Activated T-cell treated with anti-CD3 and anti-CD28 coated beads, Interleukin-2, amount 50 U/mL, for 4 hours (primary cell): ENCODE measurements at regions not wholly inside any gene's neighbourhood (a gene's known extent, or its start where the extent isn't known, plus 50 kb on each side); places are given as distances from the start of the nearest gene placed in this dataset.
A peak's percentile ranks its signal among the peaks of the same experiment; 100 is the strongest.

Source experiments
- ATAC-seq, 2 donors: fragments of 200-7000 bp; cut with Tn5 transposase; one replicate each; pipeline ENCODE4 v1.10.0; 2021
- DNase-seq: peaks from one replicate; pipeline ENCODE4 v3.0.0-alpha.2; 2020
- H3K27me3 Mint-ChIP-seq: one replicate; pipeline ENCODE4 v1.8.0; 2021; ENCODE audit warnings: low read depth, mixed read lengths
- H3K36me3 Mint-ChIP-seq: one replicate; pipeline ENCODE4 v1.8.0; 2022; ENCODE audit warnings: mixed read lengths; ENCODE audit not compliant: insufficient read depth
- H3K4me1 Mint-ChIP-seq: one replicate; pipeline ENCODE4 v1.8.0; 2021; ENCODE audit warnings: low read depth, mixed read lengths
- H3K4me3 Mint-ChIP-seq: one replicate; pipeline ENCODE4 v1.8.0; 2021; ENCODE audit warnings: mild to moderate bottlenecking, moderate library complexity, mixed read lengths
- H3K9me3 Mint-ChIP-seq: one replicate; pipeline ENCODE4 v1.8.0; 2021; ENCODE audit warnings: mixed read lengths

DNA sequence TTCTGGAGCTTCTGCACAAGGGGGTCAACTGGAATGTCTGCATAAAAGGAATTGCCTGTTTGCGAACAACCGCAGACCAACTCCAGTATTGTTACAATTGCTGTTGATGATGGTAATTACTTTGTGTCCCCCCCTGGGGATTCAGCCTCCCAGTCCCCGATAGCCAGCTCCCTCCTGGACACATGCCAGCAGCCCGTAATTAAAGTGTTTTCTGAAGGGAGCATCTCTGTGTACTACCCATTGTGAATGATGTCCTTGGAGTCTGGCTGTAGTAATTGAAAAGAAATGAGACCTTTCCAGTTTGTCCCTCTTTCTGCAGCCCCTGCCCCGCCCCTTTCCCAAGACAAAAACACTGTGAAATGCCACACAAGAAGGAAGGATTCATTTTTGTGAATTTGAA is 377.1 kb upstream of the LCORL start:
- no peaks in the 10 kb centered on the region for H3K9me3 Mint-ChIP-seq
- no peaks in the 10 kb centered on the region for H3K4me1 Mint-ChIP-seq
- no peaks in the 10 kb centered on the region for H3K36me3 Mint-ChIP-seq
- no peak overlapping the region for H3K4me3 Mint-ChIP-seq
- DNase-seq: no peak
- peaks cover 6% of the 10 kb centered on the region for H3K27me3 Mint-ChIP-seq
- ATAC-seq: no peak

- Mint-ChIP-seq H3K9me3 (no peaks in the 10 kb centered on the region), H3K36me3 (no peaks in the 10 kb centered on the region), H3K4me3 (no peak overlapping the region), H3K27me3 (peaks cover 6% of the 10 kb centered on the region), H3K4me1 (no peaks in the 10 kb centered on the region)
- ATAC-seq (no peak), DNase-seq (no peak)
Observed at GRCh38 chr4:18397681-18398390, 376.3 kb upstream of the LCORL start.

DNA sequence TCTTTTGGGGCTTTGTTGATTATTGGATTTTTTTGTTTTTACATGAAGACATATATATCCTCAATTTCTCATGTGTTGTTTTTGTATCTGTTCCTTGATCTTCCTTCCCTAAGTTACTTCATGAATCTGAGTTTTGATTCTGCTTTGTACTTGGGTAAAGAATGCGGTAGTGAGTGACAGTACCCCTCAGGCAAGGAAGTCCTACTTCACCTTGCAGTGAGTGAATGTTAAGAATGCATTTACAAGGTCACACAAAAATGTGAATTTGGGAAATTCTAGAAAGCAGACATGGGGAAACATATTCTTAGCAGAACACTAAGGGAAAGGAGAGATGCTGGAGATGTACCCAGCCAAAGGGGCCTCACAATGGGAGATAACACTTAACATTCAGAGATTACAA is 373.1 kb upstream of the LCORL start:
- no peak overlapping the region for H3K4me3 Mint-ChIP-seq
- no peak for DNase-seq
- no peak for ATAC-seq
- H3K36me3 Mint-ChIP-seq: no peaks in the 10 kb centered on the region
- peaks cover 2% of the 10 kb centered on the region for H3K27me3 Mint-ChIP-seq
- H3K4me1 Mint-ChIP-seq: no peaks in the 10 kb centered on the region
- no peaks in the 10 kb centered on the region for H3K9me3 Mint-ChIP-seq

DNA sequence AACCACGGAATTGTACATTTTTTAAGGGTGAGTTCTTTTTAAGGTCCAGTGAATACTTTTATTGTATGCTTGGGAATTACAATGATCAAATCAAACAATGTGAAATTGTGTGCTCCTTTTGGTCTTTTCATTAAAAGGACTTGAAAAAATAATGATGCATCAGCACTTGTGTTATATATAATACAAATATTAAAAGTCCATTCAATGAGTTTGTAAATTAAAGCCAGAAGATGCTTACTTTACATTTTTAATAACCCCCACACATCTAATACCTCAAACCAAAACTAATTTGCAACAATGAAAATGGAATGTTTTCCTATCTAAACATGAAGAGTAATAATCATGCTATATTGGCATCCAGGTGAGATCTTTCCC is 369.8 kb upstream of the LCORL start:
- Mint-ChIP-seq H3K27me3 (peaks cover 4% of the 10 kb centered on the region), H3K4me3 (no peak overlapping the region), H3K4me1 (no peaks in the 10 kb centered on the region), H3K36me3 (no peaks in the 10 kb centered on the region), H3K9me3 (no peaks in the 10 kb centered on the region)
- ATAC-seq (no peak), DNase-seq (no peak)

- DNase-seq (no peak), ATAC-seq (no peak)
- no peaks in the 10 kb centered on the region for H3K9me3 Mint-ChIP-seq
- no peak overlapping the region for H3K4me3 Mint-ChIP-seq
- H3K36me3 Mint-ChIP-seq: no peaks in the 10 kb centered on the region
- no peaks in the 10 kb centered on the region for H3K4me1 Mint-ChIP-seq
- peaks cover 4% of the 10 kb centered on the region for H3K27me3 Mint-ChIP-seq
Observed at GRCh38 chr4:18390655-18391353, 369.2 kb upstream of the LCORL start.

DNA sequence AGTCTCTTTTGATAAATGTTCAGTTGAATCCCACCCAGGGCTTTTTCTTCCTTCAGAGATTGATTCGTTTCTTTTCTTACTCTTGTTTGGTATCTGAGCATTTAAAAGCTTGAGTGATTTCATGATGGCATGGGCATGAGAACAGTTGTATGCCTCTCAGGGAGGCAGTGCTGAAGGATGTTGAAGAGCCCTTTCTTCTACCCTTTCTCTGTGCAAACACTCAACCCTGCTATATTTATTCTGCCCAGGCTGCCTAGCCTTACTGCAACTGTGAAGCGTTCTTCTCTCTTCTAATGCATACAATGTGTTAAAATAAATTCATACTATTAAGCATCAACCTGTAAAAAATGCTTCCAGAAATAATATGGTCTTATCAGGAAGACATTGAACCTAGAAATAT is 367.6 kb upstream of the LCORL start:
- Mint-ChIP-seq H3K4me1 (no peaks in the 10 kb centered on the region), H3K36me3 (no peaks in the 10 kb centered on the region), H3K27me3 (peaks cover 8% of the 10 kb centered on the region), H3K4me3 (no peak overlapping the region), H3K9me3 (peaks cover 9% of the 10 kb centered on the region)
- no peak for DNase-seq
- no peak for ATAC-seq

GRCh38 chr4:18388039-18388438 is 366.5 kb upstream of the LCORL start:
- no peak for DNase-seq
- Mint-ChIP-seq H3K4me3 (no peak overlapping the region), H3K27me3 (peaks cover 8% of the 10 kb centered on the region), H3K36me3 (no peaks in the 10 kb centered on the region), H3K9me3 (peaks cover 13% of the 10 kb centered on the region), H3K4me1 (no peaks in the 10 kb centered on the region)
- ATAC-seq: no peak

- Mint-ChIP-seq H3K36me3 (no peaks in the 10 kb centered on the region), H3K4me1 (no peaks in the 10 kb centered on the region), H3K27me3 (peaks cover 6% of the 10 kb centered on the region), H3K9me3 (peaks cover 13% of the 10 kb centered on the region), H3K4me3 (no peak overlapping the region)
- ATAC-seq (no peak), DNase-seq (no peak)
Observed at GRCh38 chr4:18381186-18381585, 359.6 kb upstream of the LCORL start.

DNA sequence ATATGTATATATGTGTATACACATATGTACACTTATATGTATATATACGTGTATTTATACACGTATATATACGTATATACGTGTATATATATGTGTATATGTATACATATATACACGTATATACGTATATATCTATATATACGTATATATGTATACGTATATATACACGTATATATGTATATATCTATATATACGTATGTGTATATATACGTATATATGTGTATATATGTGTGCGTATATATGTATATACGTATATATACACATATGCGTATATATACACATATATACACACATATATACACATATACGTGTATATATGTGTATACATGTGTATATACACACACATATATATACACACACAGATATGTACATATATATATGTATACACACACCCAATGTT is 348.0 kb upstream of the LCORL start:
- H3K9me3 Mint-ChIP-seq: no peaks in the 10 kb centered on the region
- no peaks in the 10 kb centered on the region for H3K36me3 Mint-ChIP-seq
- peaks cover 6% of the 10 kb centered on the region for H3K27me3 Mint-ChIP-seq
- DNase-seq: no peak
- no peak overlapping the region for H3K4me3 Mint-ChIP-seq
- H3K4me1 Mint-ChIP-seq: no peaks in the 10 kb centered on the region
- ATAC-seq: no peak

DNA sequence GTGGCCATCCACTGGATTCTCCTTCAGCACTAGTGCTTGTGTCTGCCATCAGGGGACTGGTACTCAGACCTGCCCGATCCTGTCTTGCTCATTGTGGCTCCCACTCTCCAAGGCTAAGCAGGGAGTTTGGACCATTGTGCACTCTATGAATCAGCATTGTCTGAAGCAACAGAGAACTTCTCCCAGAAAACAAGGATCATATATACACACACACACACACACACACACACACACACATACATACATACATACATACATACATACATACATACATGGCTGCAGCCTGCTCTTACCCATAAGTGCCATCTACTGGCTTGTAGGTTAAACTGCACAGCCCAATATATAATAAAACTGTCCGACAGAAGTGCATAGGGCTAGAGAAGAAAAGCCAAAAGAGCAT is 345.3 kb upstream of the LCORL start:
- Mint-ChIP-seq H3K4me3 (no peak overlapping the region), H3K27me3 (peaks cover 6% of the 10 kb centered on the region), H3K36me3 (no peaks in the 10 kb centered on the region), H3K9me3 (no peaks in the 10 kb centered on the region), H3K4me1 (no peaks in the 10 kb centered on the region)
- DNase-seq (no peak), ATAC-seq (peak; percentile 43 to 63)

DNA sequence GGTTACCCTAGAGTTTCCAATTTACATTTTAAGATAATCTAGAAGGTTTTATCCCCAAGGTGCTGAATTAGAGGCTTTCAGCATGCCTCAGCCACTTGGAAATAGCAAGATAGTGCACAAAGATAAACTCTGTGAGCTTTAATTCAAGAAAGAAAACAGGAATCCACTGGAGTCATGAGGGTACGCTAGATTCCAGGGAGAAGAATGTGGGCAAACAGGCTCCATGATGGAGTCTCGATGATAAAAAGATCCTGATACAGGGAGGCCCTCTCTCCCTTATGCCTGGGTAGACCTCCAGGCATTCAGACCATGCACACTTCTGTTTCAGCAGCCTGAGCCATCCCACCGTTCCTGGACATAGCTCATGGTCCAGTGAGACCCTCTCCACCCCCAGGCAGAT is 344.6 kb upstream of the LCORL start:
- ATAC-seq (no peak), DNase-seq (no peak)
- no peak overlapping the region for H3K4me3 Mint-ChIP-seq
- peaks cover 6% of the 10 kb centered on the region for H3K27me3 Mint-ChIP-seq
- H3K36me3 Mint-ChIP-seq: no peaks in the 10 kb centered on the region
- H3K4me1 Mint-ChIP-seq: no peaks in the 10 kb centered on the region
- no peaks in the 10 kb centered on the region for H3K9me3 Mint-ChIP-seq

GRCh38 chr4:18343581-18343980 is 322.0 kb upstream of the LCORL start:
- no peaks in the 10 kb centered on the region for H3K36me3 Mint-ChIP-seq
- H3K9me3 Mint-ChIP-seq: peaks cover 4% of the 10 kb centered on the region
- ATAC-seq (no peak), DNase-seq (no peak)
- no peak overlapping the region for H3K4me3 Mint-ChIP-seq
- H3K4me1 Mint-ChIP-seq: no peaks in the 10 kb centered on the region
- peaks cover 8% of the 10 kb centered on the region for H3K27me3 Mint-ChIP-seq

DNA sequence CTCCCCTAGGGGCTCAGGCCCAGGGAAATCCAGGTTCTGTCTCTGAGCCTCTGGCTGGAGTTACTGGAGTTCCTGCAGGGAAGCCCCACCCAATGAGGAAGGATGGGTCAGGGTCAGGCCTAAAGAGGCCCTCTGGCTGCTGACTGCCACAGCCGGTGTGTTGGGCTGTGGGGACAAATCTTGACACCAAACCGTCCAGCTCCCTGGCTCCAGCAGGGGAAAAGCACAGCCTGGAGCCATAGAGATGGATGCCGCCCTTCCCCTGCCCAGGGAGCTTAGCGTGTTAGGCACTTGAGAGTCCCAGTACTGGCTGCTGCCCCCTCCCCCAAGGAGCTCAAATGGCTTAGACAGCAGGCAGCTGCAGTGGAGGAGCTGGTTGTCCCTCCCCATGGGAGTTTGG is 321.3 kb upstream of the LCORL start:
- Mint-ChIP-seq H3K36me3 (no peaks in the 10 kb centered on the region), H3K27me3 (peaks cover 9% of the 10 kb centered on the region), H3K9me3 (peaks cover 11% of the 10 kb centered on the region), H3K4me1 (no peaks in the 10 kb centered on the region), H3K4me3 (no peak overlapping the region)
- DNase-seq (no peak), ATAC-seq (no peak)

- no peak for DNase-seq
- H3K4me1 Mint-ChIP-seq: no peaks in the 10 kb centered on the region
Observed at GRCh38 chr4:18321956-18322530, 300.5 kb upstream of the LCORL start.

GRCh38 chr4:18319431-18319830 is 297.9 kb upstream of the LCORL start:
- peaks cover 4% of the 10 kb centered on the region for H3K27me3 Mint-ChIP-seq
- no peaks in the 10 kb centered on the region for H3K36me3 Mint-ChIP-seq
- no peak overlapping the region for H3K4me3 Mint-ChIP-seq
- DNase-seq (no peak), ATAC-seq (no peak)
- H3K4me1 Mint-ChIP-seq: no peaks in the 10 kb centered on the region
- H3K9me3 Mint-ChIP-seq: no peaks in the 10 kb centered on the region

More at GRCh38 chr4:18321956-18322530, 300.5 kb upstream of the LCORL start:
- H3K9me3 Mint-ChIP-seq: no peaks in the 10 kb centered on the region
- ATAC-seq: no peak
- H3K36me3 Mint-ChIP-seq: no peaks in the 10 kb centered on the region
- H3K4me3 Mint-ChIP-seq: no peak overlapping the region
- H3K27me3 Mint-ChIP-seq: peaks cover 4% of the 10 kb centered on the region
